GM10248 (cell line): ENCODE measurements at regions not wholly inside any gene's neighbourhood (a gene's known extent, or its start where the extent isn't known, plus 50 kb on each side); places are given as distances from the start of the nearest gene placed in this dataset.

Experiments
- CTCF ChIA-PET: fragments of 300-600 bp; sonication (Branson Sonifier 250); formaldehyde crosslinking; extraction: SDS; loops from one replicate; lab custom pipeline; 2021; ENCODE audit warnings: antibody characterized with exemption; lab: Yijun Ruan, JAX
- POLR2A ChIA-PET: fragments of 350-650 bp; sonication (Branson Sonifier 250); formaldehyde crosslinking; extraction: SDS; loops from one replicate; lab custom pipeline; 2020; ENCODE audit warnings: antibody characterized with exemption; lab: Yijun Ruan, JAX
- DNase-seq: peaks from one replicate; pipeline ENCODE4 v3.0.0; 2012; ENCODE audit errors: extremely low spot score
- CTCF ChIP-seq: IDR thresholded peaks from 2 replicates; pipeline ENCODE4 v1.5.1; 2012; ENCODE audit warnings: mild to moderate bottlenecking, low read depth; ENCODE audit errors: extremely low read depth, missing control alignments, control extremely low read depth

- ChIA-PET CTCF (interaction anchor here (3.3 kb wide), 1 partner anchor 24 kb away, joined by 7 read pairs; no protein-coding TSS in a partner anchor), POLR2A (no interaction called here)
Measured at GRCh38 chr4:141812158-141812557, 175.8 kb downstream of the IL15 start.

GRCh38 chr4:141814499-141814898, 178.1 kb downstream of the IL15 start:
- TF ChIP-seq CTCF, result no peak
- POLR2A ChIA-PET, result no interaction called here
- CTCF ChIA-PET, result no interaction called here
- DNase-seq, result no peak

More at GRCh38 chr4:141812158-141812557, 175.8 kb downstream of the IL15 start:
- no peak for DNase-seq
- no peak for TF ChIP-seq CTCF

GRCh38 chr4:141815646-141816045, 179.3 kb downstream of the IL15 start:
- no peak for TF ChIP-seq CTCF
- ChIA-PET POLR2A (no interaction called here), CTCF (no interaction called here)
- DNase-seq, result no peak

- TF ChIP-seq CTCF, result no peak
- no peak for DNase-seq
- POLR2A ChIA-PET, result no interaction called here
- CTCF ChIA-PET, result no interaction called here
Measured at GRCh38 chr4:141826260-141826659, 189.9 kb downstream of the IL15 start.

GRCh38 chr4:141833209-141833608, 196.8 kb downstream of the IL15 start:
- no peak for DNase-seq
- ChIA-PET POLR2A (no interaction called here), CTCF (interaction anchor here (1.1 kb wide), 1 partner anchor 9 kb away, joined by 3 read pairs; no protein-coding TSS in a partner anchor)
- no peak for TF ChIP-seq CTCF

GRCh38 chr4:141840299-141840986, 204.1 kb downstream of the IL15 start:
- TF ChIP-seq CTCF, result no peak
- ChIA-PET CTCF (no interaction called here), POLR2A (no interaction called here)
- no peak for DNase-seq
